Tibial artery (tissue), 4 donors: ENCODE measurements at regions not wholly inside any gene's neighbourhood (a gene's known extent, or its start where the extent isn't known, plus 50 kb on each side); places are given as distances from the start of the nearest gene placed in this dataset.

Source experiments
- DNase-seq, 2 donors: peaks; one replicate each; pipeline ENCODE4 v3.0.0-alpha.2; 2019
- H3K27ac ChIP-seq, 2 donors: fragments of 200-600 bp; sonication (generic) in 1 of 2; 1 replicate in 1 of 2; 2 replicates in 1 of 2; pipeline ENCODE4 v1.5.1; 2018 to 2019; ENCODE audit warnings: mild to moderate bottlenecking in 1 of 2
- H3K27me3 ChIP-seq, 2 donors: fragments of 200-600 bp; sonication (generic) in 1 of 2; one replicate each; pipeline versions ENCODE4 v1.5.1 to v1.6.0; 2016 to 2019
- H3K36me3 ChIP-seq, 3 donors: fragments of 200-600 bp; sonication (generic) in 2 of 3; one replicate each; pipeline ENCODE4 v1.5.1; 2016 to 2019; ENCODE audit warnings: mild to moderate bottlenecking in 2 of 3
- H3K4me1 ChIP-seq, 4 donors: fragments of 200-600 bp; sonication (generic) in 2 of 4; 1 replicate in 3 of 4; 2 replicates in 1 of 4; pipeline ENCODE4 v1.5.1; 2016 to 2019
- H3K4me3 ChIP-seq, 2 donors: fragments of 200-600 bp; sonication (generic) in 1 of 2; 1 replicate in 1 of 2; 2 replicates in 1 of 2; pipeline ENCODE4 v1.5.1; 2018 to 2019; ENCODE audit warnings: mild to moderate bottlenecking in 2 of 2
- H3K9me3 ChIP-seq, 3 donors: fragments of 200-600 bp; sonication (generic) in 1 of 3; one replicate each; pipeline ENCODE4 v1.5.1; 2016 to 2019
- CTCF ChIP-seq, 2 experiments: fragments of 200-600 bp in 1 of 2; fragments of 450-650 bp in 1 of 2; IDR thresholded peaks; one replicate each; pipeline ENCODE4 v1.5.1; 2017 to 2019; ENCODE audit warnings: antibody characterized with exemption in 2 of 2, mild to moderate bottlenecking in 1 of 2, moderate library complexity in 1 of 2
- intact Hi-C: fragments of 100-400 bp; cut with DNase I; formaldehyde crosslinking; loops from one replicate; pipeline ENCODE4 v1.15.0; 2023; ENCODE audit warnings: low total_unique reads

- Histone ChIP-seq H3K36me3 (no peaks in the 10 kb centered on the region), H3K4me1 (no peaks in the 10 kb centered on the region), H3K4me3 (no peak overlapping the region), H3K9me3 (peaks cover 0 to 7% (median 0%) of the 10 kb centered on the region in 3 donors), H3K27ac (no peak overlapping the region), H3K27me3 (no peaks in the 10 kb centered on the region)
- DNase-seq, result no peak
- no peak for TF ChIP-seq CTCF (IDR thresholded peaks at IDR 0.05)
- intact Hi-C loops, result no loop called here
Measured at GRCh38 chr4:58188316-58188715, 1078.1 kb upstream of the IGFBP7 start.

- H3K4me1 ChIP-seq, result no peaks in the 10 kb centered on the region
- no peak for DNase-seq
Measured at GRCh38 chr4:58175024-58175423, 1064.8 kb upstream of the IGFBP7 start.

GRCh38 chr4:58166490-58166889 is 1056.3 kb upstream of the IGFBP7 start:
- H3K4me3 ChIP-seq, result no peak overlapping the region
- no peak for DNase-seq
- no peak for TF ChIP-seq CTCF (IDR thresholded peaks at IDR 0.05)
- no peak overlapping the region for H3K27ac ChIP-seq
- no peaks in the 10 kb centered on the region for H3K9me3 ChIP-seq
- peaks cover 0 to 23% (median 4%) of the 10 kb centered on the region in 4 donors for H3K4me1 ChIP-seq
- no peaks in the 10 kb centered on the region for H3K27me3 ChIP-seq
- intact Hi-C loops, result no loop called here
- no peaks in the 10 kb centered on the region for H3K36me3 ChIP-seq

More at GRCh38 chr4:58175024-58175423, 1064.8 kb upstream of the IGFBP7 start:
- Histone ChIP-seq H3K9me3 (no peaks in the 10 kb centered on the region), H3K27me3 (no peaks in the 10 kb centered on the region), H3K36me3 (no peaks in the 10 kb centered on the region), H3K27ac (no peak overlapping the region), H3K4me3 (no peak overlapping the region)
- intact Hi-C loops, result no loop called here
- no peak for TF ChIP-seq CTCF (IDR thresholded peaks at IDR 0.05)

GRCh38 chr4:58163156-58163555 is 1053.0 kb upstream of the IGFBP7 start:
- TF ChIP-seq CTCF (IDR thresholded peaks at IDR 0.05), result no peak
- Histone ChIP-seq H3K27me3 (no peaks in the 10 kb centered on the region), H3K27ac (peak overlapping the region; percentile 8 to 32), H3K4me1 (peaks cover 0 to 38% (median 4%) of the 10 kb centered on the region in 4 donors), H3K4me3 (no peak overlapping the region), H3K9me3 (no peaks in the 10 kb centered on the region), H3K36me3 (no peaks in the 10 kb centered on the region)
- intact Hi-C loops, result no loop called here
- DNase-seq, result peak; percentile 47 to 66

GRCh38 chr4:58149404-58150085 is 1039.4 kb upstream of the IGFBP7 start:
- intact Hi-C loops, result no loop called here
- DNase-seq, result no peak
- Histone ChIP-seq H3K27me3 (no peaks in the 10 kb centered on the region), H3K27ac (no peak overlapping the region), H3K36me3 (no peaks in the 10 kb centered on the region), H3K9me3 (no peaks in the 10 kb centered on the region), H3K4me3 (no peak overlapping the region), H3K4me1 (no peaks in the 10 kb centered on the region)
- no peak for TF ChIP-seq CTCF (IDR thresholded peaks at IDR 0.05)
